ENCODE measurements at regions not wholly inside any gene's neighbourhood (a gene's known extent, or its start where the extent isn't known, plus 50 kb on each side); places are given as distances from the start of the nearest gene placed in this dataset.
"Not testable (repeated sequence)": the region's sequence is repeated elsewhere in the genome, so short reads cannot be mapped to it uniquely, and the experiment has no call there.

- no peak for DNase-seq (ENCODE audit: low spot score)
These were observed 101.0 kb upstream of the TAS2R1 start for GRCh38 chr5:9731159-9731558.

DNA sequence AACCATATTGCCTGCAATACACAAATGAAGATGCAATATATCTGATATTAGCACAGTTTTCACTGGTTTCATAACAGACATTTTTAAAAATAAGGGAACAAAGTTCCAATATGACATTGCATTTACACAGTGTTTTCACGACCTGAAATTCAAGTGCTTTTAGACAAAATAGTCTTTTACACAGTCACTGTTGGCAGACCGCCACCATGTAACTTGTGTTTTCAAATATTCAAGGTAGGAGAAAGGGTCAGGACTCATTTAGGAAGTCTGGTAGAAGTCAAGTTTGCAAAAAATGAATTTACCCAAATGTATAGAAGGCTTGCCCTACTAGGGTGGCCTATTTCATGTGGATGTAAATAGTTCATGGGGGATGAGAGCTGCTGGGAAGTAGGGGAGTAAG lies 98.1 kb upstream of the TAS2R1 start:
- DNase-seq (ENCODE audit: low spot score): no peak

DNA sequence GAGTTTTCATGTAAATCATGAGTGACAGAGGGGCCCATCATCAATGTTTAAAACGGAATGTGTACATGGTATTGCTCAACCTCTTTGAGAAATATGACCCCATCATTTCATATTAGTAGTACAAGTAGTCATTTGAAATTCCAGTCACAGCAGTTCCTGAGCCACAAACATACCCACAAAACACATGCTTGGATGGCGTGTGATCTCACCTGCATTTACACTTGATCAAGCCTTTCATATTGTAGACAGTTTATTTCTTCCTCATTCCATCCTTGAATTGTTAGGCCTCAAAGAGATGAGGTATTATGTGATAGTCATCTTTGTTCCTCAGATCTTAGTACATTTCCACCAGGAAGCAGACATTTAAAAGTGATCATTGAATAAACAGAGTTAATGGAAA lies 96.8 kb upstream of the TAS2R1 start:
- no peak for DNase-seq (ENCODE audit: low spot score)

DNA sequence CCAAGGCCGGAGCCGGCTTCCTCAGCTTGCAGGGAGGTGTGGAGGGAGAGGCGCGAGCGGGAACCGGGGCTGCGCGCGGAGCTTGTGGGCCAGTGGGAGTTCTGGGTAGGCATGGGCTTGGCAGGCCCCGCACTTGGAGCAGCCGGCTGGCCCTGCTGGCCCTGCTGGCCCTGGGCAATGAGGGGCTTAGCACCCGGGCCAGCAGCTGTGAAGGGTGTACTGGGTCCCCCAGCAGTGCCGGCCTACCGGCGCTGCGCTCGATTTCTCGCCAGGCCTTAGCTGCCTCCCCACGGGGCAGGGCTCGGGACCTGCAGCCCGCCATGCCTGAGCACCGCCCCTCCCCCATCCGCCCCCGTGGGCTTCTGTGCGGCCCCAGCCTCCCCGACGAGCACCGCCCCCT lies 95.1 kb upstream of the TAS2R1 start:
- DNase-seq (ENCODE audit: low spot score): not testable (repeated sequence)

GRCh38 chr5:9724707-9725106 lies 94.6 kb upstream of the TAS2R1 start:
- DNase-seq (ENCODE audit: low spot score): no peak

DNA sequence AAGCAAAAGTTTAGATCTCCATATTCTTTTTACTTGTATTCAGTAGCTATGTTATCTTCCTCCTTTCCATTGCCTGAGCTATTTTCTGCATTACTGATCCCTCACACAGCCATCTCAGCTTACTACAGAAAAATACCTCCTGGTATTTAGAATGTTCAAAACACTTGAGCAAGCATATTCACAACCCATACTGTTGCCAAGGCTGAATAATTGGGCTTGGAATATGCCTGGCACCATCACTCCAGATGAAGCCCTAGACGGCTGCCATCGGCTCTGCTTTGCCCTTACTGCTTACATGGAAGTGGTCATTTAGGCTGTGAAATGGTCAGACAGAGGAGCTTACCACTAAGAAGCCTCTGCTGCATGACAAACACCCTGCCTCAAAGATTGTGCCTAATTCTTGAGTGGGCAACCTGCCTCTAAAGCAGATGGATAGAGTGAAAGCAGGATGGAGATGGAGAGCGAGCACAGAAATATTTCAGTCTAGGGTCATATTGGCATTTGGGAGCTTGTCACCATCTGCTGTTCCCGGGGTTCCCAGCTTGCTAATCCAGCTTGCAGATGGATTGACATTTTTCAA lies 92.5 kb upstream of the TAS2R1 start:
- no peak for DNase-seq (ENCODE audit: low spot score)

DNA sequence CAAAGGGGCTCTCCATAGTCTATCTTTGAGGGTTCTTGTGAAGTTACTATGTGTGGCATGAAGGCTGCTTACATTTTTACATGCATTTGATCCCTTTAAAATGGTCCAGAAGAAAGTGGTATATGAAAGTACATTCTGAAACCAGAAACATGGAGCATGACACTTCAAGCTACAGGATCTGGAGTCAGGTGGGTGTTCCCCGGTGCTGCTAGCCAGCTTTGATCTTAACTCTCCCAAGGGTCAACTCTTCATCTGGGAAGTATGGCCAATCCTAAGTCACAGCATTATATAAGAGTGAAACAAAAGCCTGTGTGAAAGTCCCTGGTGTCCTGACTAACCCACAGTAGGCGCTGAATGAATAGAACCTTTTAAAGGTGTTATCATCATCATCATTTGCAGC lies 91.0 kb upstream of the TAS2R1 start:
- no peak for DNase-seq (ENCODE audit: low spot score)

DNA sequence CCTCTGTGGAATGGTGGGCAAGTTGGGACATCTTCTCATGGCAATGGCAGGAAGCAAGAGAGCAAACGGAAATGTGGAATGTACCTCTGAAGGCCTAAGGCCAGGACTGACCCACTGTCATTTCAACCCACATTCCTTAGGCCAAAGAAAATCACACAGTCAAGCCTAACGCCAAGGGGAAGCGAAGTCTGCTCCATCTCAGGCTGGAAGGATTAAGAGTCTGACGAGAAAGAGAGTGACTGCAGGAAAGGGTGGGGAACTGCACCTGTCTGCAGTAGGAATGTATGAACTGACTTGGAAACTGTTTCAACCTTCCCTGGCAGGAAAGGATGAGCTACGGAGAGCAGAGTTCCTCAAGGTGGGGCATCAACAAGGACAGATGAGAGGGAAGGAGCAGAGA lies 90.2 kb upstream of the TAS2R1 start:
- DNase-seq (ENCODE audit: low spot score): no peak

DNA sequence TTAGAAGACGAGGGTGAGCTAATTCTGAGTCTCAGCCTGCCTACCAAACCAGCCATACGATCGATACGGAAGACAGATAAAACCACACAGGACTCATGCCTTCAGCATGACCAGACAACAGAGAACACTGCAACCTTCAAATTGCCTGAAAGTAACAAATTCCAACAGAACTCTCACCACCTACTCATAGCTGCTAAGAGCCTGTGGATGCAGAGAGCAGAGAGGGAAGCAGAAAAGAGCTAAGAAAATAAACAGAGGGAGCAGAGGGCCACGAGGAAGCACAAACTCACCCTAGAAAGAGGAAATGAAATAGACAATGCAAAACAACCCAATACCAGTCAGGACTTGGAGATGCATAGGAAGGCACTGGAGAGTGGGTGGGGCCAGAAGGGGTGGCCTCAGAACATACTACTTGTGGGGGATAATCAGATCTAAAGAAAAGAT lies 86.7 kb upstream of the TAS2R1 start:
- DNase-seq (ENCODE audit: low spot score): peak; percentile 11

GRCh38 chr5:9715891-9716335 lies 85.8 kb upstream of the TAS2R1 start:
- DNase-seq (ENCODE audit: low spot score): no peak

DNA sequence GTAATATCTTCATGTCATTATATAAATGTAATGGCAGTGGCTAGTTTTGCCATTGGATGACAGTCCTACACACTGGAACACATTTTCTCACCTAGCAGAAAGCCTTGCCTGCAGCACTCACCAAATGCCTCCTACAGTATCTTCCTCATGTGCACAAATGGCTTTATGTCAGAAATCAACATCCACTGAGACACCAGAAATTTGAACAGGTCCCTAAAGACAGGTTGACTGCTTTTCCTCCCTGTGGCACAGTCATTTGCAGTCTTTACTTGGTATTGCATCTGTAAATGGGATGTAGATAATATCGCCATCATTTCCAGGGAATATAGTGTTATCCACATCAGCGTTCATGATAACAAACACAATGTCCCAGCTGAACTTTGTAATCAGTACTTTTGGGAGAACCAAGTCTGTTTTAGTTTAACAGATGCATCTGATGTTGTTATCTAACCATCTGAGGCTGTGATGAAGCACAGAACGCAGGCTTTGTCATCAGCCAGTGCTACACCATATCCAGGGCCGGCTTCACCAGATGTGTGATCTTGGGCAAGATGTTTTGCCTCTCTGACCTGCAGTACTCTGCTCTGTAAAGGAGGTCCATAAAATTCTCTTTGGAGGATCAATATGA lies 83.9 kb upstream of the TAS2R1 start:
- no peak for DNase-seq (ENCODE audit: low spot score)

DNA sequence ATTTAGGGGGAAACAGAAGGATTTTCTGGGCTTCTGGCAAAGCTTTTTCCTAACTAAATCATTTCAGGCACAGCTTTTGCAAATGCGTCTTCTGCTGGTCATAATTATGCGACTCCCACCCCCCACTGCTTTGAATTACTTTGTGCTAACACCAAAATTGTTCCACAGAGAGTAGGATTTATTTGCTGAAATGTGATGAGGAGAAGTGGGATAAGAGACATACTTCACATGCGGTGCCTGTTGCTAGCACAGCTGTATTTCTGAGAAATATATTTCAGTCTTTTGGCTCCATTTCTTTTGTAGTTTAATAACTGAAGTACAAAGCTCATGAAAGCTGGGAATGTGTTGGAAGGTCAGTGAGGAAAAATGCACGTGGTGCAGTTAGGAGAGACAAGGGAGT lies 83.2 kb upstream of the TAS2R1 start:
- DNase-seq (ENCODE audit: low spot score): no peak

DNA sequence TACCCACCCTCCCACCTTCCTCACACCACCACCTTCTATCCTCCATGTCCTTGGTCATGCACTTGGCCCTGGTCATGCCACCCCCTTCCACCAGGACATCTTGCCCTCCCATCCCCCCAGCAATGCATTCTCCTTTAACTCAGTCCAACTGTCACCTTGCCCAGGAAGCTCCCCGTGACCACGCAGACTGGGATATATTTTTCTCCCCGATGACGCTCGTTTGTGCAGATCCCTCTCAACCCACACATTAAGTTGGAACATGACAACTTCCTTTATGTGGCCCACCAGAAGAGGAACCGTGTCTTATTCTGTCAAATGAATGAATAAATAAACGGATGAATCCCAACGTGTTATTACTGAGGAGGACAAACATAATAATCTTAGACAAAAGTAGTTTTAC lies 82.8 kb upstream of the TAS2R1 start:
- DNase-seq (ENCODE audit: low spot score): no peak

- DNase-seq (ENCODE audit: low spot score): no peak
These were observed 82.4 kb upstream of the TAS2R1 start for GRCh38 chr5:9712506-9712905.

DNA sequence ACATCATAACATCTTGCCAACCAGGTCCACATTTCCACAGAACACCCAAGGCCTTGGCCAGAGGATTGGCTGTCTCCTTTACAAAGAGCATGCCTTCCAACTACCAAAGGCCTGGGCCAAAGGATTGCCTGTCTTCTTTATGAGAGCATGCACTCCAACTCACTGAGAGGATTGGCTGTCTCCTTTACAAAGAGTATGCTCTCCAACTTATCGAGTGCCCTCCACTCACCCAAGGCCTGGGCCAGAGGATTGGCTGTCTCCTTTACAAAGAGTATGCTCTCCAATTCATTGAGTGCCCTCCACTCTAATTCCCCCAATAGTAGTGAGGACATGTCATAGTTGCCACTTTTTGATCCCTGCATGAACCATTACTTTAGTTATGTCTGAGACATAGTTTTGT lies 79.9 kb upstream of the TAS2R1 start:
- DNase-seq (ENCODE audit: low spot score): no peak

- no peak for DNase-seq (ENCODE audit: low spot score)
These were observed 77.7 kb upstream of the TAS2R1 start for GRCh38 chr5:9707732-9708462.

GRCh38 chr5:9699681-9700080 lies 69.5 kb upstream of the TAS2R1 start:
- DNase-seq (ENCODE audit: low spot score): no peak

- DNase-seq (ENCODE audit: low spot score): no peak
These were observed 68.7 kb upstream of the TAS2R1 start for GRCh38 chr5:9698841-9699240.

DNA sequence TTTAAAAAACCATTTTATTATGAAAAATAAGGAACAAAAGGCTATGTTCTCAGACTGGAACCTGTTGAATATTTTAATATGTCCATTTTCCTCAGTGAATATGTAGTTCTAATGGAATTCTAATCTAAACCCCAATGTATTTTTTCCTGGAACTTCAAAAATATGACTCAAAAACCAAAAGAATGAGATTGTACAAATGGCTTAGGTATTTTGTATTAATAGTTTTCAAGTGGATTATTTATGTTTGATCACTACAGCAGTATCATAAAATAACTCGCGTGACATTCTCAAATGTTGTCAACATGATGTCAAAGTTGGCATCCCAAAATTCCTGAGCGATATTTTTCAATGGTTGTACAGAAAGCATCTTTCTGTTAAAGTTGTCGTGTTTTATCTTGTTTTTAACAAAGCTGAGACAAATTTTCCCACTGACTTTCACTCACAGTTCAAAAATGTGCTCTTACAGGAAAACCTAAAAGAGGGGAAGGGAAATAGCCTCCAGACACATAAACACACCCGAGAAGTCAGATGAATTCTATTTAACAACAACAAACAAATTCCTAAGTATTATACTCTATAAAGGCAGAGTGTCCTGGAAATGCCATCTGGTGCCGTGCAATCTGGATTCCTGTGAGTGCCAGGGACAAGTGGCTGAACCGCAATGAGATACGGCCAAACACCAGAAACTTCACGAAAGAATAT lies 68.1 kb upstream of the TAS2R1 start:
- DNase-seq (ENCODE audit: low spot score): no peak

GRCh38 chr5:9692576-9692975 lies 62.4 kb upstream of the TAS2R1 start:
- no peak for DNase-seq (ENCODE audit: low spot score)

DNA sequence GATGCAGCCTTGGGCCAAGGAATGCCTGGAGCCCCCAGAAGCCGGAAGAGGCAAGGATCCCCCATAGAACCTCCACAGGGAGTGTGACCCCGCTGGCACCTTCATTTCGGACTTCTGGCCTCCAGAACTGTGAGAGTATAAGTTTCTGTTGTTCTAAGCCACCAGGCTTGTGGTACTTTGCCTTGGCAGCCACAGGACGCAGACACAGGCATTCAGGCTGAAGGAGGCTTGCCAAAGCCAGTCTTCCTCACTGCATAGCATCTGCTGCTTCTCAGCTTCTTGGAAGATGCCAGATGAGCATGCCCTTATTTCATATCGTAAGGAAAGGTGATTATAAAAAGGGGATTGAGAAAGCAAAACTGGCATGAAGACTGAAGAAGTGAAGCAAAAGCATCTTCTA lies 61.1 kb upstream of the TAS2R1 start:
- no peak for DNase-seq (ENCODE audit: low spot score)

- no peak for DNase-seq (ENCODE audit: low spot score)
These were observed 60.6 kb upstream of the TAS2R1 start for GRCh38 chr5:9690751-9691150.

GRCh38 chr5:9686216-9686615 lies 56.1 kb upstream of the TAS2R1 start:
- no peak for DNase-seq (ENCODE audit: low spot score)
